ENCODE measurements at regions not wholly inside any gene's neighbourhood (a gene's known extent, or its start where the extent isn't known, plus 50 kb on each side); places are given as distances from the start of the nearest gene placed in this dataset.

DNA sequence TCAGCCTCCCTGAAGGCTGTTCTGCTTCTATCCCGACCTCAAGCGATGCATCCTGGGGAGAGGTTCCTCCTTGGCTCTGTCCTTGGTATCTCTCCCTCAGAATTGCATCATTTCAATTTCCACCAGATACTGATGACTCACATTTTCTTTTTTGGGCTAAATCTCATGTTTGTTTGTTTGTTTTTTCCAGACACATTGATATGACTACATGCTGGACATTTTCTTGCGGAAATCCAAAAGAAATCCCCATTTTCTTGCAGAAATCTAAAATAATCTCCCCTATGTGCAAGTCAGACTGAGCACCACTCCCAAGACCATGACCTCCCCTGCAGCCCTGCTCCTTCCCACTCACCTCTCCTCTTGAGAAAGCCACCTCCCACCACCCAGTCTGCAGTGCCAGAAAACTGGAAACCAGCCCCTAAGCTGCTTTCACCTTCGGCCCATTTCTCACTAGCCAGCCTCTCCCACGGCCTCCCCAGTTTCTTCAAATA is 260.2 kb upstream of the PRKCQ start:
- TF ChIP-seq CTCF (conservative IDR thresholded peaks at IDR 0.05; ENCODE audit: low read length) (no peak), EZH2phosphoT487 (IDR thresholded peaks at IDR 0.05; ENCODE audit: borderline replicate concordance) (no peak)

All from Loucy (cell line).